ENCODE measurements at regions not wholly inside any gene's neighbourhood (a gene's known extent, or its start where the extent isn't known, plus 50 kb on each side); places are given as distances from the start of the nearest gene placed in this dataset.

DNA sequence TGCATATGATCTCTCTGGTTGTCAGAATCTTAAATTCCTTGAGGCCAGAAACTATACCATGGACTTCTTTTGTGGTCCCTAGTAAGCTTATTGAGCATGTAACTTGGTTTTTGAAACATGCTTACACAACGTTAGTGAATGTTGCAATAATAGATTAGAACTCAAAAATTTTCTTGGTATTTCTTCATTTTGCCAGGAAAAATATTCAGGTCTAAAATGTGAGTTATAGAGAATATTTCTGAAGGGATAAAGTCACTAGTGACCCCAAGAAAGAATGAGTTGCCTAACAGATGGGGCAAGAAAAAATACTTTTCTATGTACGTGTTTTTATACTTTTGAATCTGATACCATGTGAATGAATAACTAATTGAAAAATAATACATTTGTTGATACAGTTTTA, 195.4 kb downstream of the TFAP2A start:
- TF ChIP-seq CTCF (IDR thresholded peaks at IDR 0.05; ENCODE audit: extremely low read depth in 1 of 2, insufficient read depth in 1 of 2, low read depth in 1 of 2, low read length in 2 of 2), result no peak
- no peak for TF ChIP-seq EZH2 (IDR thresholded peaks at IDR 0.05; ENCODE audit: borderline replicate concordance, low read depth, low read length, severe bottlenecking)
- no peak for TF ChIP-seq POLR2AphosphoS5 (IDR thresholded peaks at IDR 0.05; ENCODE audit: insufficient read depth, low read depth, low read length)
- no peak for TF ChIP-seq GATA2 (IDR thresholded peaks at IDR 0.05; ENCODE audit: insufficient read depth, insufficient read length, low read depth, low read length)
- TF ChIP-seq POLR2A (IDR thresholded peaks at IDR 0.05; ENCODE audit: low read depth, low read length), result no peak
